ENCODE measurements at regions not wholly inside any gene's neighbourhood (a gene's known extent, or its start where the extent isn't known, plus 50 kb on each side); places are given as distances from the start of the nearest gene placed in this dataset.

GRCh38 chr16:85549766-85550421 is 63.2 kb upstream of the GSE1 start:
- intact Hi-C loops (cut with micrococcal nuclease), result loop anchor here (10.0 kb wide), 1 partner anchor 1035 kb away; no protein-coding TSS in a partner anchor

- intact Hi-C loops (cut with micrococcal nuclease), result loop anchor here (10.0 kb wide), 1 partner anchor 1036 kb away; no protein-coding TSS in a partner anchor
Measured at GRCh38 chr16:85550422-85550864, 62.7 kb upstream of the GSE1 start.

- intact Hi-C loops (cut with micrococcal nuclease), result loop anchor here (10.0 kb wide), 1 partner anchor 1036 kb away; no protein-coding TSS in a partner anchor
Measured at GRCh38 chr16:85550953-85551924, 61.9 kb upstream of the GSE1 start.

- intact Hi-C loops (cut with micrococcal nuclease), result loop anchor here (10.0 kb wide), 1 partner anchor 1038 kb away; no protein-coding TSS in a partner anchor
Measured at GRCh38 chr16:85552980-85553435, 60.1 kb upstream of the GSE1 start.

GRCh38 chr16:85553436-85554113 is 59.5 kb upstream of the GSE1 start:
- intact Hi-C loops (cut with micrococcal nuclease), result loop anchor here (1.0 to 10.0 kb wide), 7 partner anchors 17 to 1039 kb away; partner anchors contain the start of gene GINS2

- intact Hi-C loops (cut with micrococcal nuclease), result loop anchor here (1.0 to 10.0 kb wide), 7 partner anchors 16 to 1040 kb away; partner anchors contain the start of gene GINS2
Measured at GRCh38 chr16:85554114-85554888, 58.8 kb upstream of the GSE1 start.

- intact Hi-C loops (cut with micrococcal nuclease), result loop anchor here (1.0 to 10.0 kb wide), 8 partner anchors 16 to 1748 kb away; partner anchors contain the start of genes GINS2 and HSBP1
Measured at GRCh38 chr16:85554889-85555718, 58.0 kb upstream of the GSE1 start.

GRCh38 chr16:85555719-85556455 is 57.2 kb upstream of the GSE1 start:
- intact Hi-C loops (cut with micrococcal nuclease), result loop anchor here (2.0 to 10.0 kb wide), 7 partner anchors 15 to 1749 kb away; partner anchors contain the start of genes GINS2 and HSBP1

- intact Hi-C loops (cut with micrococcal nuclease), result loop anchor here (5.0 to 10.0 kb wide), 2 partner anchors 1042 to 1749 kb away; partner anchors contain the start of gene HSBP1
Measured at GRCh38 chr16:85556456-85557082, 56.6 kb upstream of the GSE1 start.

GRCh38 chr16:85557083-85557970 is 55.8 kb upstream of the GSE1 start:
- intact Hi-C loops (cut with micrococcal nuclease), result loop anchor here (5.0 to 10.0 kb wide), 2 partner anchors 1043 to 1750 kb away; partner anchors contain the start of gene HSBP1

- intact Hi-C loops (cut with micrococcal nuclease), result loop anchor here (5.0 to 10.0 kb wide), 2 partner anchors 1043 to 1751 kb away; partner anchors contain the start of gene HSBP1
Measured at GRCh38 chr16:85557971-85558657, 55.0 kb upstream of the GSE1 start.

- intact Hi-C loops (cut with micrococcal nuclease), result no loop called here
Measured at GRCh38 chr16:85560932-85561247, 52.2 kb upstream of the GSE1 start.

- intact Hi-C loops (cut with micrococcal nuclease), result no loop called here
Measured at GRCh38 chr16:85561248-85562092, 51.7 kb upstream of the GSE1 start.

GRCh38 chr16:85562093-85562786 is 50.9 kb upstream of the GSE1 start:
- intact Hi-C loops (cut with micrococcal nuclease), result no loop called here

GRCh38 chr16:85563034-85563433 is 50.1 kb upstream of the GSE1 start:
- intact Hi-C loops (cut with micrococcal nuclease), result no loop called here

Measured in T-helper 2 cell treated with Interferon-gamma antibody and Interleukin-4, amounts not matched to agents 100 ng/mL and 5 ng/mL, for 36 hours (primary cell).